ENCODE measurements at regions not wholly inside any gene's neighbourhood (a gene's known extent, or its start where the extent isn't known, plus 50 kb on each side); places are given as distances from the start of the nearest gene placed in this dataset.

- no peak for ATAC-seq (ENCODE audit: insufficient number of reproducible peaks, low FRiP score, low read depth)
- Histone ChIP-seq H3K27me3 (replicated peaks; ENCODE audit: insufficient read depth) (no peaks in the 10 kb centered on the region), H3K4me1 (ENCODE audit: control insufficient read depth in 1 of 2, low read depth in 2 of 2) (no peaks in the 10 kb centered on the region)
Measured at GRCh38 chr12:132384916-132385774, 55.8 kb upstream of the GALNT9 start.

GRCh38 chr12:132380641-132381040 lies 51.3 kb upstream of the GALNT9 start:
- ATAC-seq (ENCODE audit: insufficient number of reproducible peaks, low FRiP score, low read depth), result no peak
- no peak overlapping the region for H3K4me3 ChIP-seq
- no peaks in the 10 kb centered on the region for H3K36me3 ChIP-seq
- TF ChIP-seq CTCF (IDR thresholded peaks at IDR 0.05), result no peak
- H3K27ac ChIP-seq, result no peak overlapping the region
- H3K4me1 ChIP-seq (ENCODE audit: control insufficient read depth in 1 of 2, low read depth in 2 of 2), result no peaks in the 10 kb centered on the region
- H3K27me3 ChIP-seq (replicated peaks; ENCODE audit: insufficient read depth), result no peaks in the 10 kb centered on the region
- H3K9me3 ChIP-seq, result no peaks in the 10 kb centered on the region
- no peak for DNase-seq (ENCODE audit: low spot score)

More at GRCh38 chr12:132384916-132385774, 55.8 kb upstream of the GALNT9 start:
- no peak for DNase-seq (ENCODE audit: low spot score)
- Histone ChIP-seq H3K27ac (no peak overlapping the region), H3K4me3 (no peak overlapping the region), H3K9me3 (no peaks in the 10 kb centered on the region), H3K36me3 (no peaks in the 10 kb centered on the region)
- no peak for TF ChIP-seq CTCF (IDR thresholded peaks at IDR 0.05)

GRCh38 chr12:132379996-132380395 lies 50.6 kb upstream of the GALNT9 start:
- Histone ChIP-seq H3K27ac (no peak overlapping the region), H3K4me3 (no peak overlapping the region), H3K36me3 (no peaks in the 10 kb centered on the region), H3K4me1 (ENCODE audit: control insufficient read depth in 1 of 2, low read depth in 2 of 2) (no peaks in the 10 kb centered on the region), H3K27me3 (replicated peaks; ENCODE audit: insufficient read depth) (no peaks in the 10 kb centered on the region), H3K9me3 (no peaks in the 10 kb centered on the region)
- TF ChIP-seq CTCF (IDR thresholded peaks at IDR 0.05), result no peak
- ATAC-seq (ENCODE audit: insufficient number of reproducible peaks, low FRiP score, low read depth) (no peak), DNase-seq (ENCODE audit: low spot score) (no peak)

DNA sequence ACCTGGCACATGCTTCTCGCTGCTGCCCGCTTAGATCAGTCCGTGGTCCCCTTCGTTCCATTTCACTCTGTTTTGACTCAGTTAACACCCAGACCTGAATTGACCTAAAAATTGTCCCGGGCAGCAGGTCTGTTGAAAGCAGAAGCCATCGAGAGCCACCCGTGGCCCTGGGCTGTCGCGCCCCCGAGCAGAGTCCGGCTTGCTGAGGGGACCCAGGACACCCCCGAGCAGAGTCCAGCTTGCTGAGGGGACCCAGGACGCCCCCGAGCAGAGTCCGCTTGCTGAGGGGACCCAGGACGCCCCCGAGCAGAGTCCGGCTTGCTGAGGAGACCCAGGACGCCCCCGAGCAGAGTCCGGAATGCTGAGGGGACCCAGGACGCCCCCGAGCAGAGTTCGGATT lies 50.2 kb upstream of the GALNT9 start:
- Histone ChIP-seq H3K27ac (no peak overlapping the region), H3K9me3 (no peaks in the 10 kb centered on the region), H3K4me3 (no peak overlapping the region), H3K27me3 (replicated peaks; ENCODE audit: insufficient read depth) (no peaks in the 10 kb centered on the region), H3K4me1 (ENCODE audit: control insufficient read depth in 1 of 2, low read depth in 2 of 2) (no peaks in the 10 kb centered on the region), H3K36me3 (no peaks in the 10 kb centered on the region)
- ATAC-seq (ENCODE audit: insufficient number of reproducible peaks, low FRiP score, low read depth) (no peak), DNase-seq (ENCODE audit: low spot score) (no peak)
- no peak for TF ChIP-seq CTCF (IDR thresholded peaks at IDR 0.05)
